ENCODE measurements at regions not wholly inside any gene's neighbourhood (a gene's known extent, or its start where the extent isn't known, plus 50 kb on each side); places are given as distances from the start of the nearest gene placed in this dataset.

DNA sequence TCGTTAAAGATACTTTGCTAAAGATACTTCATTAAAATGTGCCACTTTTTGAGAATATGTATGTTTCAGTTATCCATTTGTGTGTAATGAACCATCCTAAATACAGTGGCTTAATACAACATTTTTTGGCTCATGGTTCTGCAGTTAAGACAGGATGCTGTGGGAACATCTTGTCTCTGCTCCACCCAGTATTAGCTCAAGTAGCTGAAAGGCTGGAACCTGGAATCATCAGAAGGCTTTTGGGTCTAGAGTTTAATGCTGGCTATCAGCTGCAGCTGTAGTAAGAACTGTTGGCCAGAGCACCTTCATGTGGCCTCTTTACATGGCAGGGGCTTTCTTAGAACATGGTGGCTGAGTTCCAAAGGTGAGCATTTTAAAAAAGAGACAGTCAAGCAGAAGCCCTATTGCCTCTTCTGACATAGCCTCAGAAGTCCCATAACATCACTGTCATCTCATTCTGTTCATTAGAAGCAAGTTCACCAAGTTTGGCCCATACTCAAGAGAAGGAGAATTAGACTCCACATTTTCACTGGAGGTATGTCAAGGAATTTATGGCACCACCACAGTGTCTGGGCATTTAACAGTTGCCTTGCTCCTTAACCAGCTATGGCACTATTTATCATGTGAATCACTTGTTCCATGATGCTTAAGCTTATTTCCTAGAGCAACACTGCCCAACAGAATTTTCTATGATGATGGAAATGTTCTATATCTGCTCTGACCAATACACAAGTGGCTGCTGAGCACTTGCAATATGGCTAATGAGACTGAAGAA, 70.4 kb upstream of the PDZRN3 start:
- H3K23ac ChIP-seq (ENCODE audit: insufficient read length, low read depth, low read length): no peak overlapping the region
- H3K27me3 ChIP-seq (ENCODE audit: insufficient read depth, low read length): no peaks in the 10 kb centered on the region
- Mint-ChIP-seq H3K9me3 (no peaks in the 10 kb centered on the region), H3K27ac (no peak overlapping the region), H3K27me3 (ENCODE audit: low read depth) (peaks cover 3% of the 10 kb centered on the region; the same call in 1 of the 2 replicates), H3K4me1 (no peaks in the 10 kb centered on the region), H3K4me3 (no peak overlapping the region), H3K36me3 (ENCODE audit: insufficient read depth in 1 of 3, low read depth in 3 of 3) (no peaks in the 10 kb centered on the region)
- no peak overlapping the region for H4K91ac ChIP-seq (ENCODE audit: insufficient read length, low read depth, low read length)
- WGBS (ENCODE audit: extremely low coverage, insufficient read length, low lambda C conversion rate): no CpG with 5 or more reads among the region's 1 CpG
- TF ChIP-seq CTCF (conservative IDR thresholded peaks at IDR 0.05): no peak
- no peak overlapping the region for H2BK12ac ChIP-seq (ENCODE audit: insufficient read length, low read depth, low read length)
- no peaks in the 10 kb centered on the region for H3K23me2 ChIP-seq (ENCODE audit: insufficient read length, low read depth, low read length, poor library complexity, severe bottlenecking)
- no peaks in the 10 kb centered on the region for H3K79me1 ChIP-seq (ENCODE audit: insufficient read depth, low read depth, low read length, poor library complexity, severe bottlenecking)
- H2BK20ac ChIP-seq (ENCODE audit: low read depth, low read length, poor library complexity, severe bottlenecking): no peak overlapping the region
- H3K9me3 ChIP-seq (ENCODE audit: control insufficient read depth, low read depth, low read length): no peaks in the 10 kb centered on the region
- no peak overlapping the region for H4K8ac ChIP-seq (replicated peaks; ENCODE audit: insufficient read length, low read depth, low read length)
- no peak overlapping the region for H3K56ac ChIP-seq (ENCODE audit: insufficient read length, low read depth, low read length)
- no peak overlapping the region for H3K14ac ChIP-seq (ENCODE audit: insufficient read depth, low read length)
- no peak overlapping the region for H2AFZ ChIP-seq (ENCODE audit: low read length)
- no peak for DNase-seq
- H3T11ph ChIP-seq (ENCODE audit: low read length): no peak overlapping the region
- H3K18ac ChIP-seq (ENCODE audit: insufficient read length, low read depth, low read length): no peak overlapping the region
- H4K5ac ChIP-seq (ENCODE audit: insufficient read length, low read depth, low read length): no peak overlapping the region
- no peaks in the 10 kb centered on the region for H4K20me1 ChIP-seq (ENCODE audit: control insufficient read depth, insufficient read depth, insufficient read length)
- no peak overlapping the region for H3K27ac ChIP-seq (ENCODE audit: insufficient read length, low read depth, low read length)
- H3K4me1 ChIP-seq (ENCODE audit: insufficient read depth, low read length): no peaks in the 10 kb centered on the region
- no peak overlapping the region for H2BK5ac ChIP-seq (ENCODE audit: insufficient read length, low read length)
- no peak overlapping the region for H2BK120ac ChIP-seq (ENCODE audit: low read depth, low read length, poor library complexity, severe bottlenecking)
- no peak overlapping the region for H3K4ac ChIP-seq (ENCODE audit: low read depth, low read length)
- no peak overlapping the region for H2BK15ac ChIP-seq (ENCODE audit: low read depth, low read length)
- no peaks in the 10 kb centered on the region for H3K79me2 ChIP-seq (ENCODE audit: insufficient read depth, low read length)
- no peak overlapping the region for H2AK5ac ChIP-seq (ENCODE audit: insufficient read length, low read length)
- no peak overlapping the region for H3K4me2 ChIP-seq (ENCODE audit: insufficient read depth, insufficient read length, low read length)
- no peak overlapping the region for H3K9ac ChIP-seq (ENCODE audit: extremely low read depth, insufficient read length, low read length)

Measured in H9 (cell line).